HFF-Myc (cell line): ENCODE measurements at regions not wholly inside any gene's neighbourhood (a gene's known extent, or its start where the extent isn't known, plus 50 kb on each side); places are given as distances from the start of the nearest gene placed in this dataset.

Experiments used
- DNase-seq: peaks from one replicate; pipeline ENCODE4 v3.0.0-alpha.2; 2011; ENCODE audit warnings: low read depth; ENCODE audit errors: extremely low read depth
- H3K4me3 ChIP-seq: replicated peaks from 2 replicates; pipeline ENCODE4 v1.5.1; 2011; ENCODE audit warnings: low read depth, mild to moderate bottlenecking, control low read depth, low read length
- CTCF ChIP-seq: IDR thresholded peaks from 2 replicates; pipeline ENCODE4 v1.5.1; 2012; ENCODE audit warnings: mild to moderate bottlenecking, low read depth, low read length, control low read depth; ENCODE audit errors: missing control alignments

GRCh38 chr14:100416921-100417860 is 94.1 kb downstream of the SLC25A47 start:
- peak; percentile 76 for DNase-seq
- TF ChIP-seq CTCF: peak; percentile 74

GRCh38 chr14:100419856-100420255 is 96.7 kb downstream of the SLC25A47 start:
- TF ChIP-seq CTCF: peak; percentile 25
- no peak for DNase-seq
- no peak overlapping the region for H3K4me3 ChIP-seq

More at GRCh38 chr14:100416921-100417860, 94.1 kb downstream of the SLC25A47 start:
- H3K4me3 ChIP-seq: no peak overlapping the region

- H3K4me3 ChIP-seq: no peak overlapping the region
- DNase-seq: no peak
- TF ChIP-seq CTCF: no peak
Measured at GRCh38 chr14:100421756-100422470, 98.8 kb downstream of the SLC25A47 start.

- no peak for TF ChIP-seq CTCF
- no peak for DNase-seq
- H3K4me3 ChIP-seq: no peak overlapping the region
Measured at GRCh38 chr14:100422556-100423316, 99.6 kb downstream of the SLC25A47 start.

- TF ChIP-seq CTCF: no peak
- no peak for DNase-seq
- H3K4me3 ChIP-seq: no peak overlapping the region
Measured at GRCh38 chr14:100423317-100424010, 100.3 kb downstream of the SLC25A47 start.
